ENCODE measurements at regions not wholly inside any gene's neighbourhood (a gene's known extent, or its start where the extent isn't known, plus 50 kb on each side); places are given as distances from the start of the nearest gene placed in this dataset.
A peak's percentile ranks its signal among the peaks of the same experiment; 100 is the strongest.

GRCh38 chr11:91947215-91947820 is 277.3 kb upstream of the FAT3 start:
- no peak overlapping the region for H3K4me3 ChIP-seq (replicated peaks in 1 of 3; ENCODE audit: insufficient read depth in 1 of 3, low read depth in 1 of 3, low read length in 3 of 3)
- POLR2A ChIA-PET: no interaction called here
- dilution Hi-C loops (cut with MboI; ENCODE audit: extremely low pct_ligation_motif_present, low sequenced_read_pairs): no loop called here
- no peak for FAIRE-seq
- H3K4me2 ChIP-seq (ENCODE audit: insufficient read depth, low read length): no peak overlapping the region
- BruUV-seq (replicated peaks): no TSS peak
- H2AFZ ChIP-seq (ENCODE audit: low read depth, low read length): no peak overlapping the region
- H3K79me2 ChIP-seq (ENCODE audit: control insufficient read depth, insufficient read depth, low read length): no peaks in the 10 kb centered on the region
- no peaks in the 10 kb centered on the region for H4K20me1 ChIP-seq (replicated peaks; ENCODE audit: control insufficient read depth, extremely low read depth, insufficient read depth, low read length)
- CTCF ChIA-PET: no interaction called here
- no peak overlapping the region for H3K9ac ChIP-seq (replicated peaks; ENCODE audit: extremely low read depth, insufficient read depth, low read length)
- no peak overlapping the region for H3K27ac ChIP-seq (ENCODE audit: insufficient read depth, low read depth, low read length)
- H3K9me3 ChIP-seq (replicated peaks; ENCODE audit: control insufficient read depth, insufficient read depth, low read length): no peaks in the 10 kb centered on the region
- intact Hi-C loops (cut with micrococcal nuclease): no loop called here
- no peaks in the 10 kb centered on the region for H3K4me1 ChIP-seq (ENCODE audit: control insufficient read depth, extremely low read depth, insufficient read depth, low read length)
- TF ChIP-seq POLR2A (IDR thresholded peaks at IDR 0.05; ENCODE audit: low read depth, low read length) (no peak), MAX (IDR thresholded peaks at IDR 0.05; ENCODE audit: insufficient read depth, insufficient read length) (no peak), FOS (IDR thresholded peaks at IDR 0.05; ENCODE audit: borderline replicate concordance, insufficient read depth, low read length) (no peak), JUN (IDR thresholded peaks at IDR 0.05; ENCODE audit: borderline replicate concordance, insufficient read depth, insufficient read length, low read depth) (no peak), POLR2AphosphoS5 (IDR thresholded peaks at IDR 0.05; ENCODE audit: insufficient read depth, low read depth, low read length) (no peak), MYC (IDR thresholded peaks at IDR 0.05; ENCODE audit: low read depth, low read length) (no peak), EZH2 (IDR thresholded peaks at IDR 0.05; ENCODE audit: borderline replicate concordance, low read depth, low read length, severe bottlenecking) (no peak), GATA2 (IDR thresholded peaks at IDR 0.05; ENCODE audit: insufficient read depth, insufficient read length, low read depth, low read length) (no peak)
- TF ChIP-seq, protein P1, sequence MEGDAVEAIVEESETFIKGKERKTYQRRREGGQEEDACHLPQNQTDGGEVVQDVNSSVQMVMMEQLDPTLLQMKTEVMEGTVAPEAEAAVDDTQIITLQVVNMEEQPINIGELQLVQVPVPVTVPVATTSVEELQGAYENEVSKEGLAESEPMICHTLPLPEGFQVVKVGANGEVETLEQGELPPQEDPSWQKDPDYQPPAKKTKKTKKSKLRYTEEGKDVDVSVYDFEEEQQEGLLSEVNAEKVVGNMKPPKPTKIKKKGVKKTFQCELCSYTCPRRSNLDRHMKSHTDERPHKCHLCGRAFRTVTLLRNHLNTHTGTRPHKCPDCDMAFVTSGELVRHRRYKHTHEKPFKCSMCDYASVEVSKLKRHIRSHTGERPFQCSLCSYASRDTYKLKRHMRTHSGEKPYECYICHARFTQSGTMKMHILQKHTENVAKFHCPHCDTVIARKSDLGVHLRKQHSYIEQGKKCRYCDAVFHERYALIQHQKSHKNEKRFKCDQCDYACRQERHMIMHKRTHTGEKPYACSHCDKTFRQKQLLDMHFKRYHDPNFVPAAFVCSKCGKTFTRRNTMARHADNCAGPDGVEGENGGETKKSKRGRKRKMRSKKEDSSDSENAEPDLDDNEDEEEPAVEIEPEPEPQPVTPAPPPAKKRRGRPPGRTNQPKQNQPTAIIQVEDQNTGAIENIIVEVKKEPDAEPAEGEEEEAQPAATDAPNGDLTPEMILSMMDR (IDR thresholded peaks at IDR 0.05; ENCODE audit: extremely low read depth in 1 of 2, insufficient read depth in 1 of 2, low read depth in 1 of 2, low read length in 2 of 2): no peak
- no peaks in the 10 kb centered on the region for H3K36me3 ChIP-seq (ENCODE audit: control insufficient read depth in 2 of 2, extremely low read depth in 1 of 2, insufficient read depth in 2 of 2, low read length in 2 of 2)
- no peaks in the 10 kb centered on the region for H3K27me3 ChIP-seq (ENCODE audit: control insufficient read depth in 2 of 2, insufficient read depth in 2 of 2, low read length in 2 of 2)
- H3K9me1 ChIP-seq (replicated peaks; ENCODE audit: control insufficient read depth, extremely low read depth, insufficient read depth, low read length): no peaks in the 10 kb centered on the region
- DNase-seq (ENCODE audit: low read depth, low spot score): peak; percentile 42

Data from endothelial cell of umbilical vein (primary cell).